NCI-H2081 (cell line): ENCODE measurements at regions not wholly inside any gene's neighbourhood (a gene's known extent, or its start where the extent isn't known, plus 50 kb on each side); places are given as distances from the start of the nearest gene placed in this dataset.
"Not testable (repeated sequence)": the region's sequence is repeated elsewhere in the genome, so short reads cannot be mapped to it uniquely, and the experiment has no call there.

Source experiments
- DNase-seq, 2 experiments: peaks; one replicate each; lab custom pipeline; 2025; lab: John Stamatoyannopoulos, UW

- DNase-seq: no peak
Observed at GRCh38 chr14:89565607-89566006, 148.6 kb upstream of the FOXN3 start.

GRCh38 chr14:89564989-89565388 lies 148.0 kb upstream of the FOXN3 start:
- DNase-seq: no peak

DNA sequence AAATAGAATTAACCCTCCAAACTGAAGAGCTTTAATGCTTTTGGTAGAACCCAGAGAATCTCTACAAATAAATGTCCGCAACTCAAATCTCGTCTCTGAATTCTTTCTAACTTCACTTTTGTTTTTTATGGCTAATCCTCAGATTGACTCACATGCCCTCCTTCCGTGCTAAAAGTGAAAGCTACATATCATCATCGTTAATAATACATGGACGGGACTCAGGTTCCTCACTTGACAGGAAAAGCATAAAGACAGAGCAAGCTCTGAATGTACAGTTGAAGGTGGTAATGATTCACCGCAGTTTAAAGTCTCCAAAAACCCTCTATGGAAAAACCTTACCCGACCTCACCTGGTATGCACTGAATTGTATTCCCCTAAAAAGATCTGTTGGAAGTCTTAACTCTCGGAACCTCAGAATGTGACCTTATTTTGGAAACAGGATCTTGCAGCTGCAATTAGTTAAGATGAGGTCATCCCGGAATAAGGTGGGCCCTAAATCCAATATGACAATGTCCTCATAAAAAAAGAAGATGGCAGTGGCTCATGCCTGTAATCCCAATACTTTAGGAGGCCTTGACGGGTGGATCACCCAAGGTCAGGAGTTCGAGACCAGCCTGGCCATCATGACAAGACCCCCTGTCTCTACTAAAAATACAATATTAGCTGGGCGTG lies 147.4 kb upstream of the FOXN3 start:
- DNase-seq: no peak

- DNase-seq: peak in 1 of 2 experiments; percentile 30
Observed at GRCh38 chr14:89563471-89563870, 146.4 kb upstream of the FOXN3 start.

- no peak for DNase-seq
Observed at GRCh38 chr14:89551955-89552354, 134.9 kb upstream of the FOXN3 start.

DNA sequence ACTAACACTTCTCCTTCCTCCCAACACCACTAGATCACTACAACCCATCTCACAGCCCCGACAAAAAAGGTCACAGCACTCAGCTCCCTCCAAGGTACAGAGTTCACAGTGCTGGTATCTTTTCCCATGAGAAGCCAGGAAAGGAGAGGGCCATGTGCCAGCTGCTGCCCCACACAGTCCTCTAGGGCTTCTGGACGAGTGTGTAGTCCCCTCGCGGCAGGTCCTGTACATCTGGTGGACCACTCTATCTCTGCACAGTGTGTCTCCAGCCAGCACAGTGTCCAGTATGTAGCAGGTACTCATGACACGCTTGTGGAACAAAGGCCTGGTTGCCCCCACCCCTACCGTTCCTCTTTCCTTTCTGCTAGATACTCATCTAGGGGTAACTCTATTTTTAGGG lies 134.4 kb upstream of the FOXN3 start:
- no peak for DNase-seq

DNA sequence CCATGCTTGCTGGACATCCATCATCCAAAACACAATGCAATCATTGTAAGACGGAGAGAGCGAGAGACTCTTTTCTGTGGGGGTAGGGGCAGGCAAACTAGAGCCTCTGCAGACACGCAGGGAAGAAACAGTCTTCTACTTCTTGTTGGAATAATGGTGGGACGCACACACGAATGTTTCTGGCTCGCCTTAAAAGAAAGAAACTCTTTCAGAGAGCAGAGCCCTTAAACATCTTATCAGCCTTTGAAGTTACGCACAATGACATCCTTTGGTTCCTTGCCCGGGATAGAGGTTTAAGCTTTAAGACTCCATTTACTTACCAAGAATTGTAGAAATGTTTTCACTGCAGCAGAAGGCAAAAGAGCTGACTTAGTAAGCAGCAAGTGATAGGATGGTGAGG lies 133.8 kb upstream of the FOXN3 start:
- DNase-seq: no peak

GRCh38 chr14:89549381-89550125 lies 132.5 kb upstream of the FOXN3 start:
- no peak for DNase-seq

- DNase-seq: not testable (repeated sequence)
Observed at GRCh38 chr14:89547047-89547446, 130.0 kb upstream of the FOXN3 start.

GRCh38 chr14:89544636-89545301 lies 127.7 kb upstream of the FOXN3 start:
- no peak for DNase-seq

GRCh38 chr14:89543425-89543790 lies 126.4 kb upstream of the FOXN3 start:
- DNase-seq: no peak

DNA sequence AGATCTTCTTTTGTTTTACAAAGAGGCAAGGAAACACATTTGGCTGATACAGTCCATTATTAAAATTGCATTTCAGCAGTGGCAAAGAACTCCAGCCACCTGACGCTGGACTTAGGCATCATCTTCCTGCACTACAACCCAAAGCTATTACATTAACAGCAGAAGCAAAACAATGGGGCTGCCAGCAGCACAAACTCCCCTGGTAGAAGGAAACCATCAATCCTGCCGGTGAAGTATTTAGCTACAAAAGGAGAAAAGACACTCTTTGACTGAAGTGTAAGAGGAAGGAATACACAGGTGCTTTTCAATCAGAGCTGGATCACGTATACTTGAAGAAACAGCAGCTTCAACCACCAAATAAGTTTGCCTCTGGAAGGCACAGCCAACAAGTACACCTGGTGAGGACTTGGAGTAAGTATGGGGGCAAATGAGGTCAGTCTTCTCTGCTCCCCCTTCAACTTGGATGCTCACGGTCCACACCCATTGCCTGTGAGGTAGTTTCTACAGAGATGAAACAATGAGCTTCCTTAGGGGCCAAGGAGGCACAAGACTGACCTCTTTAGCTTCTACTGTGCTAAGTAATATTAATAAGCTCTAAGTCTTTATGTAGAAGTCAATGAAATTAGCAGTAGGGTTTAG lies 125.9 kb upstream of the FOXN3 start:
- no peak for DNase-seq

GRCh38 chr14:89540830-89541470 lies 123.9 kb upstream of the FOXN3 start:
- no peak for DNase-seq

- no peak for DNase-seq
Observed at GRCh38 chr14:89540009-89540829, 123.2 kb upstream of the FOXN3 start.

DNA sequence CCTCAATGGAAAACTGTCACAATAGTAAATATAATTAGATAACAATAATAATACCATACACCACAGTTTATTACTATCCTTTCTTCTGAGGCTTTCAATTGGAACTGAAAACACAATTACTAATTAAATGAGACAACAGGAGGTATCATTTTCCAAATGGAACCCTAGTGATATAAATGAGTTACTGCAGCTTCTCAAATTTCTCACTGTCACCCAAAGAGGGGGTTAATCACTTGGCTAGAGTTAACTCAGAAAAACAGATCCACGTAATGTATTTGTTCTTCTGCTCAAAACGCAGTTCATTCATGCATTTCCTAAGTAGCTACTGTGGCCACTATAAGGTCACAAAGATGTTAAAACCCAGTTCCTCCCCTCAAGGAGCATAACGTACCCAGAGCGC lies 120.9 kb upstream of the FOXN3 start:
- no peak for DNase-seq

DNA sequence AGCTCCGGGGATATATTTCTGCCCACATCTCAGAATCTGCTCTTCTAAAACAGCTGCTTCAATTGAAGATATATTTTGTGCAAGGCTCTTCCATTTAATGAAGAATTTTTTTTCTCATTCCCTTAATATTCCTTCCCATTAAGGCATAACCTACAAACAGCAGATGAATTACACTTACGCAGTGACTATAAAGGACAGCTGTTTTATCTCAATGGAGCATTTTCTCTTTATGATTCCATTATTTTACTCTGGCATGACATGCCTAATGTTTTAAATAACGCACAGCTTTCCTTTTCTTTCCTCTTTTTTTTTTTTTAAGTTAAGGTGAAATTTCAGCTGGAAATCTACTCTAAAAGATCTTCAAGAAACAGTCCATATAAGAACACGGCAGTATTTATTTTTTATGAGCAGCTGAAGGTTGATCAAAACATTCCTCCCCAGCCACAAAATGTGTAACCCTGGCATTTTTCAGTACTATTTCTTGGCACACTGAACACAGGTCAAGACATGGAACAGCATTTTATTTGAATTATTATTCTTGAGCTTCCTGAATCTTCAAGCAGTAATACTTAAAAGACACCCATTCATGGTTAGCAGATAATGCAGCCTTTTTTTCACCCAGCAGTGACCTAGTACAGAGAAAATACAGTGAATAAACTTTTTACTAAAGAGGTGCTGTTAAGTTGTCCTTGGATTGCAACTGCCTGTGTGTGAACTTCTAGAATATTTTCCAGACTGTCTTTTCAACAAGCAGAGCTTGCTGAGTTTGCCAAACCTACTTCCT lies 118.1 kb upstream of the FOXN3 start:
- no peak for DNase-seq

DNA sequence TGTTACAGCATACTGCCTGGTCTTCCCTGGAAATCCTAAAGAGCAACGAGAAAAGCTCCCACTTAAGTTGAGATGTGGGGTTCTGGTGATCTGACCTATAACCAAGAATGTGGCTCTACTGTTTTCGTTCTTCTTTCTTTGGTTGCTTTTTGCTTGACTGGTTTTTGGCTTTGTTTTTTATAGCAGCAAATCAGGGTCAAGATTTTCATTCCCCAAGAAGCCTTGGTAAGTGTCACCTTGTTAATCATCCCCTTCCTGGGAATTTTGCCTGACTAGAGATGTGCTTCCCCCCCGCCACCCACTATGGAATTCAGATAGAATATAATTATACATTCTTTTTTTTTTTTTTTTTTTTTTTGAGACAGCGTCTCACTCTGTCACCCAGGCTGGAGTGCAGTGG lies 116.7 kb upstream of the FOXN3 start:
- no peak for DNase-seq

DNA sequence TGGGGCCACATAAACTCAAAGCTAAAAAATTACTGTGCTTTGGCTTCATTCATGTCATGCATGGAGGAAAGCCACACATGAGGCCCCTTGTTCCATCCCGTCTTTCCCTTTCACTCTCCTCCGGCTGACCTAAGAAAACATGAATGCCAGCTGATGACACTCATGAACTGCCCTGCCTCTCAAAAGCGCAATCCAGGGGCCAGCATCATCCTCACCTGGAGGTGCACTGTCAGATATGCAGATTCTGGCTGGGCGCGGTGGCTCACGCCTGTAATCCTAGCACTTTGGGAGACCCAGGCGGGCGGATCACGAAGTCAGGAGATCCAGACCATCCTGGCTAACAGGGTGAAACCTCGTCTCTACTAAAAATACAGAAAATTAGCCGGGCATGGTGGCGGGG lies 116.1 kb upstream of the FOXN3 start:
- no peak for DNase-seq

- DNase-seq: peak in 1 of 2 experiments; percentile 9
Observed at GRCh38 chr14:89531661-89532335, 114.8 kb upstream of the FOXN3 start.
